ENCODE measurements at regions not wholly inside any gene's neighbourhood (a gene's known extent, or its start where the extent isn't known, plus 50 kb on each side); places are given as distances from the start of the nearest gene placed in this dataset.
A peak's percentile ranks its signal among the peaks of the same experiment; 100 is the strongest.

- TF ChIP-seq KLF7 (tag by site-specific recombination; IDR thresholded peaks at IDR 0.05; ENCODE audit: borderline replicate concordance) (no peak), ZNF274 (IDR thresholded peaks at IDR 0.05; ENCODE audit: low read length) (no peak), ZNF274 (tag by site-specific recombination; IDR thresholded peaks at IDR 0.05; ENCODE audit: borderline replicate concordance) (peak; percentile 61; the same call in 1 of the 2 replicates), ZBTB17 (tag by site-specific recombination; IDR thresholded peaks at IDR 0.05) (peak; percentile 44; the same call in 1 of the 2 replicates), ZNF791 (tag by site-specific recombination; IDR thresholded peaks at IDR 0.05) (0 out of 2 replicates have a peak, but pooled peaks have one; percentile 51)
These were observed 67.4 kb upstream of the FBRSL1 start (continued) for GRCh38 chr12:132422381-132423043.

GRCh38 chr12:132422040-132422380 lies 67.9 kb upstream of the FBRSL1 start:
- ChIA-PET POLR2A (no interaction called here), CTCF (no interaction called here)
- Histone ChIP-seq H3K4me3 (ENCODE audit: low read depth, low read length) (no peak overlapping the region), H3K4me1 (ENCODE audit: control insufficient read depth, insufficient read depth, low read length) (no peaks in the 10 kb centered on the region; the same call in 1 of the 2 replicates), H3K27ac (ENCODE audit: extremely low read depth, low read depth, low read length) (no peak overlapping the region), H3K36me3 (ENCODE audit: control insufficient read depth in 2 of 2, insufficient read depth in 1 of 2, low read length in 2 of 2) (no peaks in the 10 kb centered on the region), H3K9me3 (ENCODE audit: control insufficient read depth, insufficient read depth, low read depth, low read length) (no peaks in the 10 kb centered on the region)
- no peak for TF ChIP-seq ZNF518A (tag by site-specific recombination; conservative IDR thresholded peaks at IDR 0.05; ENCODE audit: low read depth)
- TF ChIP-seq ZIC2 (tag by site-specific recombination; IDR thresholded peaks at IDR 0.05): peak; percentile 58
- no peak for TF ChIP-seq KLF7 (tag by site-specific recombination; IDR thresholded peaks at IDR 0.05; ENCODE audit: borderline replicate concordance)
- no peak for TF ChIP-seq ZNF624 (tag by site-specific recombination; IDR thresholded peaks at IDR 0.05)
- peak; percentile 11; the same call in 1 of the 2 replicates for TF ChIP-seq GLIS1 (tag by site-specific recombination; IDR thresholded peaks at IDR 0.05)
- no peak for TF ChIP-seq REPIN1 (tag by site-specific recombination; IDR thresholded peaks at IDR 0.05; ENCODE audit: low read depth)
- TF ChIP-seq ZNF354C (tag by site-specific recombination; IDR thresholded peaks at IDR 0.05; ENCODE audit: borderline replicate concordance, low read depth): no peak
- peak; percentile 89; the same call in 1 of the 2 replicates for TF ChIP-seq ZNF600 (tag by site-specific recombination; IDR thresholded peaks at IDR 0.05)
- no peak for TF ChIP-seq ZBTB21 (tag by site-specific recombination; IDR thresholded peaks at IDR 0.05)
- no peak for TF ChIP-seq MZF1 (tag by site-specific recombination; IDR thresholded peaks at IDR 0.05; ENCODE audit: borderline replicate concordance)
- TF ChIP-seq SALL2 (tag by site-specific recombination; IDR thresholded peaks at IDR 0.05; ENCODE audit: borderline replicate concordance): no peak
- TF ChIP-seq BCL11B (tag by site-specific recombination; IDR thresholded peaks at IDR 0.05; ENCODE audit: low read depth): no peak
- TF ChIP-seq ZNF777 (tag by site-specific recombination; IDR thresholded peaks at IDR 0.05; ENCODE audit: borderline replicate concordance): no peak
- no peak for TF ChIP-seq ZBTB11 (tag by site-specific recombination; conservative IDR thresholded peaks at IDR 0.05; ENCODE audit: low read depth)
- no peak for TF ChIP-seq YY2 (tag by site-specific recombination; IDR thresholded peaks at IDR 0.05)

Measured in HEK293 (cell line).